ENCODE measurements at regions not wholly inside any gene's neighbourhood (a gene's known extent, or its start where the extent isn't known, plus 50 kb on each side); places are given as distances from the start of the nearest gene placed in this dataset.
A peak's percentile ranks its signal among the peaks of the same experiment; 100 is the strongest.
"Not testable (repeated sequence)": the region's sequence is repeated elsewhere in the genome, so short reads cannot be mapped to it uniquely, and the experiment has no call there.

DNA sequence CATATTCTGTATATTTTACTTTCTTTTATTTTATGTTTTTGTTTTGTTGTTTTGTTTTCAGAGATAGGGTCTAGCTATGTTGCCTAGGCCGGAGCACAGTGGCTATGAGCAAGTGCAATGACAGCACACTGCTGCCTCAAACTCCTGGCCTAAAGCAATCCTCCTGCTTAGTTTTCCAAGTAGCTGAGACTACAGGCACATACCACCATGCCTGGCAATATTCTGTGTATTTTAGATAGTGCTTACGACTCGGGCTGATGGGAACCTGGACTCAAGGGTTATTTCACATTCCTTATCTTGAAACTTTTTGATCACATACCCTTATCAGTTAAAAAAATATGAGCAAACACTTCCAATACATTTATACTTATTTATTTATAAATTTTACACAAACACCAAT lies 119.0 kb upstream of the STARD4 start:
- DNase-seq = no peak

GRCh38 chr5:111628901-111629300 lies 116.6 kb upstream of the STARD4 start:
- DNase-seq = no peak

- DNase-seq = no peak
Observed at GRCh38 chr5:111627862-111628261, 115.5 kb upstream of the STARD4 start.

DNA sequence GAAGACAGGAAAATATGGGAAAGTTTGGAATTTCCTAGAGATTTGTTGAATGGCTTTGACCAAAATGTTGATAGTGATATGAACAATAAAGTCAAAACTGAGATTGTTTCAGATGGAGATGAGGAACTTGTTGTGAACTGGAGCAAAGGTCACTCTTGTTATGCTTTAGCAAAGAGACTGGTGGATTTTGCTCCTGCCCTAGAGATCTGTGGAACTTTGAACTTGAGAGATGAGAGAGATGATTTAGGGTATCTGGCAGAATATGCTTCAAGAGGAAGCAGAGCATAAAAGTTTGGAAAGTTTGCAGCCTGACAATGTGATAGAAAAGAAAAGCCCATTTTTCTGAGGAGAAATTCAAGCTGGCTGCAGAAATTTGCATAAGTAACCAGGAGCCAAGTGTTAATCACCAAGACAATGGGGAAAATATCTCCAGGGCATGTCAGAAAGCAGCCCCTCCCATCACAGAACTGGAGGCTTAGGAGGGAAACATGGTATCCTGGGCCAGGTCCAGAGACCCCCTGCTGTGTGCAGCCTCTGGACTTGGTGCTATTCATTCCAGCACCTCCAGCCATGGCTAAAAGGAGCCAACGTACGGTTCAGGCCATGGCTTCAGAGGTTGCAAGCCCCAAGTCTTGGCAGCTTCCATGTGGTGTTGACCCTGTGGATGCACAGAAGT lies 114.3 kb upstream of the STARD4 start:
- DNase-seq = no peak

GRCh38 chr5:111618623-111619271 lies 106.4 kb upstream of the STARD4 start:
- no peak for DNase-seq

- DNase-seq = no peak
Observed at GRCh38 chr5:111615054-111615453, 102.7 kb upstream of the STARD4 start.

DNA sequence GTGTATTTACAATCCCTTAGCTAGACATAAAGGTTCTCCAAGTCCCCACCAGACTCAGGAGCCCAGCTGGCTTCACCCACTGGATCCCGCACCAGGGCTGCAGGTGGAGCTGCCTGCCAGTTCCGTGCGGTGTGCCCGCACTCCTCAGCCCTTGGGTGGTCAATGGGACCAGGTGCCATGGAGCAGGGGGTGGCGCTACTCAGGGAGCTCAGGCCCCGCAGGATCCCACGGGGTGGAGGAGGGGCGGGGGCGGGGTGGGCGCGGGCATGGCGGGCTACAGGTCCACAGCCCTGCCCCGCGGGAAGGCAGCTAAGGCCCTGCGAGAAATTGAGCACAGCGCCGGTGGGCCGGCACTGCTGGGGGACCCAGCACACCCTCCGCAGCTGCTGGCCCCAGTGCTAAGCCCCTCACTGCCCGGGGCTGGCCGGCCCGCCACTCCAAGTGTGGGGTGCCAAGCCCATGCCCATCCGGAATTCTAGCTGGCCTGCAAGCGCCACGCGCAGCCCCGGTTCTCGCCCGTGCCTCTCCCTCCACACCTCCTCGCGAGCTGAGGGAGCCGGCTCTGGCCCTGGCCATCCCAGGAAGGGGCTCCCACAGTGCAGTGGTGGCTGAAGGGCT lies 99.8 kb upstream of the STARD4 start:
- DNase-seq = not testable (repeated sequence)

GRCh38 chr5:111606194-111606593 lies 93.9 kb upstream of the STARD4 start:
- DNase-seq = no peak

DNA sequence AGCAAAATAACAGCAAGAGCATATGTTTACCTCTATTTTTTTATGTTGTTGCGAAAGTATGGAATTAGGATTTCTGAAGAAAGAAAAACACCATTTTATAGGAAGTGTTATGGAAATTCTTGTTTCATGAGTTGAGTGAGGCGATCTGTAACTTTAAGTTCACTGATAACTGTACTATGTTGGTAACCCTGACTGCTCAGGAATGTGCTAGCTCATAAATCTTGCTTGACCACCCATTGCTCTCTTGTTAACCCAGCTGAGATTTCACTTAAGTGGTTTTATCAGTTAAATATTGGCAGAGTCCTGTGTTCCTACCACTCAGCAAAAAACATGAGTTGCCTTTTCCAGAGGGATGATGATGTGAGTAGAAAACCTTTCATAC lies 91.1 kb upstream of the STARD4 start:
- no peak for DNase-seq

DNA sequence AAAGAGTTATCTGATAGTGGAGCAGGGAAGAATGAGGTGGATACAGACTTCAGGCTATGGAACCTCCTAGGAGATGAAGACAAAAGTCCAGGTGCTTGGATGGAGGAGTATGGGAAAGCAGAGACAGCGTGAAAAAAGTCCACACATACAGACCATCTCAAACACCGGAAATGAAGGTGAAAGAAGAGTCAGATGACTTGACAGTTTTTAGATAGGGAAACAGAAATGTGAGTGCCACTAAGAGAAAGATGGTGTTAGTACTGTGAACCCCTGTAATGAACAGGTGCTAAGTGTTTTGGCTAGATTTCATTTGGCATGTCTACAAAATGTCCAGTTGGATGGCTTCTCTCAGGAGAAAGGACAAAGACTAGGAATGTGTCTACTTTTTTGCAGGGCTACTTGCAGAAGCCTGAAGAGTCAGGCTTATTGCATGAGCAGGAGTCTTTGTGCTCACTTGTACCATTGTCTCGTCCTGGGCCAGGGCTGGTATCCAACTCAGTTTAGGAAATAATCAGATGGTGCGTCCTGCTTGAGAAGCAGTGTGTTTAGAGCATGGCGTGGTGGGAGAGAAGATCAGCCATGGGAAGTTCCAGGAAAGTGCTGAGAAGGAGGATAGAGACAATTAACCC lies 90.6 kb upstream of the STARD4 start:
- DNase-seq = no peak

- no peak for DNase-seq
Observed at GRCh38 chr5:111598996-111599395, 86.7 kb upstream of the STARD4 start.

DNA sequence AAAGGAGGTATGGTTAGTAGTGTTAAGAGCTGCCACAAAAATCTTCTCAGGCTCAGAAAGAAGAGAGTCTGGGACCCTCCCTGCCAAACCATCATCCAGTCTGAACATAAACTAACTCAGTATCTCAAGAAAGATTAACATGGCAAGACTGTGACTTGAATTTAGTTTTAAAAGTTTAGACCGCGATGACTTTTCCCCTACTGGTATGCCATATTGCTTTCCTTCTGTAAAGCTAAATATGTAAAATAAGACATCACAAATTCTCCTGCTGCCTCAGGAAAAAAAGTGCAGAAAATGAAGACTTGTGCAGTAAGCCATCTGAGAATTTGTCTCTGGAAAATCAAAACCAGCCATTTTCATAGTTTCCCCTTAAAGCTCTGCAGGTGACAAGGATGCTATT lies 85.2 kb upstream of the STARD4 start:
- no peak for DNase-seq

GRCh38 chr5:111596705-111597104 lies 84.4 kb upstream of the STARD4 start:
- no peak for DNase-seq

DNA sequence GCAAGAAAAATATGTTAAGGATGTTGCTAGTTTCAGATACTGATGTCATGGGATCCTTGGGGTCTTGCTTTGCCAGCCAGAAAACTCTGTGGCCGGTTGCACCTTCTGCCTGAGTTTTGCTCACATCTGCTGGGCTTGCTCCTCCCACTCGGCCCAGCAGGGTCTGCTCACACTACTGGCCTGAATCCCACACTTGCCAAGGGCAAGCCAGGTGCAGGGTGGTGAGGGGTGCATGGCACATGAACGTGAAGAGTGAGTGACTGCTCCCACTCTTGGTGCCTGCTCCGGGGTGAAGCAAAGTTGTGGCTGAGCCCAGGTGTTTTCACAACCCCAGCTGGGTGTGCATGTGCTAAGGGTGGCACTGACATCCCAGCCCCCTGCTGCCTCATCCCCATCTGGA lies 83.1 kb upstream of the STARD4 start:
- no peak for DNase-seq

GRCh38 chr5:111589316-111589715 lies 77.0 kb upstream of the STARD4 start:
- no peak for DNase-seq

- no peak for DNase-seq
Observed at GRCh38 chr5:111587728-111588127, 75.4 kb upstream of the STARD4 start.

- no peak for DNase-seq
Observed at GRCh38 chr5:111585946-111586345, 73.6 kb upstream of the STARD4 start.

DNA sequence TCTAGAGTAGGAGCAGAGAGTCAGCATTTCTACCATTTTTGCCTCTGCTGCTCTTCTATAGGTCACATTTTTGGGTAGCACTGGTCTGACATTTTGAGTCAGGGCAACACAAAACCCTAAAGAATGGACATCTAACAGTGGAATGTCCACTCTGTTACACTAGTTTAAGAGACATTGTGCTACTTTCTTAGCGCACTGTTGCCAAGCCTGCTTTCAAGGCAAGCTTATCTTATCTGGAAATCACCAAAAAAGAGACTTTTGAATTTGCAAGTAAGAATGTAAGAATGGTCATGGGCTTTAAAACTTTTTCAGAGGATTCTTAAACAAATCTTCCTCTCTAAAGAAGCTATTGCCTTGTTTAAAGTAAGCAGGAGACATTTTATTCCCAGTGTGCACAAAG lies 73.0 kb upstream of the STARD4 start:
- no peak for DNase-seq

GRCh38 chr5:111584651-111585050 lies 72.3 kb upstream of the STARD4 start:
- DNase-seq = peak; percentile 26

DNA sequence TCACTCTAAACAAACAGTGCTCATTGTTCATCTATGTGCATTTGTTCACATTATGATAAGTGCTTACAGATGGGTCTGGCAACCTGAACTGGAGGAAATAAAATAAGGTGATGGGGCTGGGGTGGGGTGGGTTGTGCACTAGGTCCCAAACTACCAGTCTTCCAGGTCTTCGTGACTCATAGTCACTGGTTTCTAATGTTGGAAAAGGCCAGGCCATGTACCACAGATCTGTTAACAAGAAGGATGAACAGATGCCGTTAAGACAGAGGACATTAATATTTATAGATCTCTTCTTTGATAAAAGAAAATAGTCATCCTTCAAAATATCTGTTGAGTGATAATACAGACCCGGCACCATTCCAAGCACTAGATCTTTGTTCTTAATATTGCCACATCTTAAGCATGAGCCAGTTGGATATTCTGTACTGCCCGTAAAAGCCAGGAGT lies 71.4 kb upstream of the STARD4 start:
- DNase-seq = no peak

DNA sequence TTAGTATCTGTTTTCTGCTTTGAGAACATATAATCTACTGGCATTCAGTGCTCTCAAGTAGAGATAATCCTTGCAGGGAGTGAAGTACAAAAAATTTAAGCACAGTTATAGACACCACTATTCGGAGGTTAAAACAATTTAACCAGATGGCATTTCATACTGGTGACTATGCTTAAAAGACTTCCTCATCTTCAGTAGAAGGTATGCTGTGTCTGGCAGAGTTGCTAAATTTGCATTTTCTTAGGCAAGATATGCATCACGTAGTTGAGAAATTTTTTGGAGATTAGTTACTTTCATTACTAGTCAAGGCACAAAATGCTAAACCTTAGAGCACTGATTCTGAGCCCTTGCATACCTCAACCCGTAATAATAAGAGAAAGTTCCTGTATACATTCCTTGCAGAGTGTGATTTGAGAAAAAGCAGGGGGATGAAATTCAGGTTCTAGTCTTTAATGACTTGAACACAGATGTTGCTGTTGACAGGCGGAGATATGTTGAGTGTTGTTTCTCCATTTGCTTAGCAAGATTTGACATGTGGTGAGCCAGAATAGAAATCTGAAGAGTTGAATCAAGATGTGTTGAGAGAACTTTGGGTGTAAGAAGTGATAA lies 70.8 kb upstream of the STARD4 start:
- DNase-seq = no peak

GRCh38 chr5:111582451-111582850 lies 70.1 kb upstream of the STARD4 start:
- no peak for DNase-seq

GRCh38 chr5:111580956-111581355 lies 68.6 kb upstream of the STARD4 start:
- DNase-seq = no peak

- DNase-seq = no peak
Observed at GRCh38 chr5:111574311-111574710, 62.0 kb upstream of the STARD4 start.

Data from activated CD4-positive, alpha-beta T cell treated with anti-CD3 and anti-CD28 coated beads, Interleukin-2, Interleukin-6, amounts not matched to agents 100 ng/mL and 50 ng/mL, durations not matched to agents 16 hours and 8 hours (primary cell).